GDM1 (cell line): ENCODE measurements at regions not wholly inside any gene's neighbourhood (a gene's known extent, or its start where the extent isn't known, plus 50 kb on each side); places are given as distances from the start of the nearest gene placed in this dataset.

Source experiments
- DNase-seq: peaks from one replicate; lab custom pipeline; 2025; lab: John Stamatoyannopoulos, UW

- no peak for DNase-seq
These were observed 401.1 kb upstream of the LYPLAL1 start for GRCh38 chr1:218772575-218772974.

DNA sequence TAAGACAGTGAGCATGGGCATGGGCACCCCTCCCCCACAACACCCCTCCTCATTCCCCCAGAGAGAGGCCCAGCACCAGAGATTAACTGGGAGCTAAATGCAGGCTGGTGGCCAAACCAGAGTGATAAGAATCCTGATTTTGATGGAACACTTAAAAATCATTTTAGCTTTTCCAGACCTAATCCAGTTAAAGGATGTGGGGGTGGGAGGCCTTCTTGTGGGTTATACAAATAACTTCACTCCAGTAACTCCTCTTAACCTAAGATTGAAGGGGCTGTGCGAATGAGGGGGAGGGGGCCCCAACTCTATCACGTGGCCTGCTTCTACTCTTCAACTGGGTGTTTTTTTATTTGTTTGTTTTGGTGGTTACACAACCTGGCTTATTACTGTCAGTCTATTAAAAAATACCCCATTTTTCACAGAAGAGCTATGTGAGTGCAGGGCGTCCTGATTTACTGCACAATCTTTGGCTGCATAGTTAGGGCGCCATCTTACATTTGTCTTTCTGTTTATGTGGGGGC is 398.1 kb upstream of the LYPLAL1 start:
- DNase-seq, result no peak

DNA sequence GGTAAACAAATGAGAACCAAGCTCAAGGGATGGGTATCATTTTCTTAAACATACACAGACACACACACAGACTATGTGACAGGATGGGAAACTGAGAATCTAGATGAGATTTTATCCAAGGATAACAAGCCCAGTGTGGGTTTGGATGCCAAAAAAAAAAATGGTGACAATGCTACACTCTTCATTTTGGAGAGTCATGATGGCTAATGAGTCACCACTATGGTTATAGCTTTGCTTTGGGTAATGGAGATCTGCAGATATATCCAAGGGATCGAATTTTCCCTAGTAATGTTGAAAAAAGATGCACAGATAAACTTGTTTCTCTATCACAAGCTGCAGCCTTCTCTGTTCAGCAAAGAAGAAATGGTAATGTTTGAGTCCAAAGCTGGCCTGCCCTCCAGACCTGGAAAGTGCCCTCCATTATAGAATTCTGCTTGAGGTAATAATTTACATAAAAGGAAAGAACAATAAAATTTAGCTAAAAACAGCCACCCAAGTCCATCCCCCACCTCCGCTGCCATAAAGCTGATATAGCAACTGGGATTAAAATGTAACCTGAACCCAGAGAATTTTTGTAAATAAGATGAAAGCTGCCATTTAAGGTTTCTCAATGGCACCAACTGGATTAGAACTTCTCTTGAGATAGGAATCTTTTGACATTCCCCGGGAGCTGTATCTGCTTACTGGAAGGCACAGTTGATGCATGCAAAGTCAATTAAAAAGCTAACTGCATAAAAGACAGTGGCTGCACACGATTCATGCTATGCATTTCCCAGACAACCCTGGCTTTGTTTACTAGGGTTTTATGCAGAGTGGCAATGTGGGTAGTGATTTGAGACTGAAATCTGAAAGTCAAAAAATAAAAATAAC is 395.2 kb upstream of the LYPLAL1 start:
- DNase-seq, result no peak

GRCh38 chr1:218779341-218780100 is 394.2 kb upstream of the LYPLAL1 start:
- no peak for DNase-seq

GRCh38 chr1:218783131-218783530 is 390.5 kb upstream of the LYPLAL1 start:
- DNase-seq, result no peak

DNA sequence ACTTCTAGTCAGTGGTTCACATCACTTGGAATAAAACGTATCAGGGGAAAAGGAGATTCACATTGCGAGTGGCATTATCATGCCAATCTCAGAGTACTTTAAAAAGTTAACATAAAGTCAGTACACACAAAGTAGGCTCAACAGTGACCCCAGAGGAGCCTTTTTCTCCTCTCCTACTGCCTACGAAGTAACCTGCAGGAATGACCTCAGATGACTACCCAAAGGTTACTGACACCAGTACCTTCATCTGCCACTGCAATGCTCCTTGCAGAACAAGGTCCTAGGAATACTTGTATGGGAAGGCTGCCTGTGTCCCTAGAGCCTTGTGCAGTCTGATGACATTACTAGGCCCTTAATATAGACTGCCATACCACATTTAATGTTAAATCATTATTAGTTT is 389.8 kb upstream of the LYPLAL1 start:
- DNase-seq, result no peak

DNA sequence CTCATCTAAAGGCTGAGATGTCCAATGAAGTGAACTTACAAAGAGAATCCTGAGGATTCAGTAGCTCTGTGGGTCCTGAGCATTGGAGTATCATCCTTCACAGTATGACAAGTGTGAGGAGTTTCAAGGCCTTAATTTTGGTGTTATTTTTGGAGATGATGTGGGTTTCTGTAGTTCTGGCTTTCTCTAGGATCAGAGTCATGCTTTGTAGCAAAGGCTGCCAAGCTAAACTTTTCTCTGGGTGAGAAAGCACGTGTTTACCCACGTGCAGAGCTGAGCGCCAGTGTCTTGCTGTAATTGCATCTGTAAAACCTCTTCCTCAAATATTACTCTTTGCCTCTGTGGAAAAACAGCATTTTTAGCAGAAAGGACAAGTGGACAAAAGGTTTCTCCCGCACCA is 387.8 kb upstream of the LYPLAL1 start:
- no peak for DNase-seq

DNA sequence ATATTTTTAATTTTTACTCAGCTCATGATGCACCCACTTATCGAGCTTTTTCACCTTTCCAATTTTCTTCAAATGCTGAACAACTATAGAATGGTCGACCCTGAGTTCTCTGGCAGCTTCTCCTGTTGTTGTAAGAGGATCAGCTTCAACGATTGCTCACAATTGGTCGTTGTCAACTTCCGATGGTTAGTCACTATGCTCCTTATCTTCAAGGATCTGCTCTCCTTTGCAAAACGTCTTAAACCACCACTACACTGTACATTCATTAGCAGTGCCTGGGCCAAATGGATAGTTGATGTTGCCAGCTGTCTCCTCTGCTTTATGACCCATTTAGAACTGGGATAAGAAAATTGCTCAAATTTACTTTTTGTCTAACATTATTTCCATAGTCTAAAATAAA is 385.9 kb upstream of the LYPLAL1 start:
- no peak for DNase-seq

- no peak for DNase-seq
These were observed 376.9 kb upstream of the LYPLAL1 start for GRCh38 chr1:218796773-218797172.

- no peak for DNase-seq
These were observed 370.9 kb upstream of the LYPLAL1 start for GRCh38 chr1:218802799-218803198.

- DNase-seq, result no peak
These were observed 370.2 kb upstream of the LYPLAL1 start for GRCh38 chr1:218803351-218803997.

DNA sequence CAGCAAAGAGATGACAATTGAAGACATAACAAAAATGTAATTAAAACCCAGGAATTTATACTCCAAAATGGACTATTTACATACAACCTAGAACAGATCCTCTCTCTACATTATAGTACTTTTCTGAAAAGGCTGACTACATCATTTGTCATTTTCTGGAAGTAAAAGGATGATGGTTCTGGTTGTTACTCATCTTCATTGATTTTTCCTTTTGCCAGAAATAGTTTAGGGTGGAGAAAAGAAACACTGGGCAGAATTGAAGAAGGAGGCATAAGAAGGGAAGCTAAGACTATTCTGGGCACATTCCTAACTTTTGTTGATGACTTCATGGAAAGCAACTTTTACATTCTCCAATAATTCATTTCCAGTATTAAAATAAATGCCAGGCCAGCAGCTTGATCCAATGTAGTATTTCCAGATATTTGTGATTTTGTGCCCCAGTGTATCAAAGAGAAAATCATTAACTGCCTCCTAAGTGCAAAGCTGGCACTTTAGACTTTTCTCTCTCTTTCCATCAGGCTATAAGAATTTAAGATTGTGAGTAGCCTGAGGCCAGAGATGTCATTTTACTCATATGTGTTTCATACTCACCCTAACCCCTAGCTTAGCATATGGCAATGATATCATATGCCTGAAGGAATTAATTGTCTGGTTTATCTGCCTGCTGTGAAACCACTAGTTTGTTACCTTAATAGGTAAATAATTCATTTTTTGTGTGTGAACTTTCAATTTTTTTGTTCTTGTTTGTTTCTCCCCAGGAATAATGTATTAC is 369.5 kb upstream of the LYPLAL1 start:
- no peak for DNase-seq

DNA sequence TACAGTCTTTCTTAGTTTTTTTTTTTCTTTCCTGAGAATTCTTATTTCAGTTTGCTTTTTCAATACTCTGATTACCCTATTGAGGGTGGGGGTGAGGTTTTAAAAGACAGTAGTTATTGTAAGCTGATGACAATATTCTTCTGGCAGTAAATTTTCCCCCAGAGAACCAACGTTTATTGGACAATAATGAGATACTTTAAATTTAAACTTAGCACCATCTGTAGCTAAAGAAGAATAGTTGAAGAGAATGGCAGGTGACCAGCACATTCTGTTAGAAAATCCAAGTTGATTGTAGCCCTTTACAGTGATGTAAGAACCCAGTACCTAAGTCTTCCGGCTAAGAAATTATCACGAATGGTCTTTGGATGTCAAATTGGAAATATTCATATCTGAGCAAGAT is 364.6 kb upstream of the LYPLAL1 start:
- DNase-seq, result no peak

DNA sequence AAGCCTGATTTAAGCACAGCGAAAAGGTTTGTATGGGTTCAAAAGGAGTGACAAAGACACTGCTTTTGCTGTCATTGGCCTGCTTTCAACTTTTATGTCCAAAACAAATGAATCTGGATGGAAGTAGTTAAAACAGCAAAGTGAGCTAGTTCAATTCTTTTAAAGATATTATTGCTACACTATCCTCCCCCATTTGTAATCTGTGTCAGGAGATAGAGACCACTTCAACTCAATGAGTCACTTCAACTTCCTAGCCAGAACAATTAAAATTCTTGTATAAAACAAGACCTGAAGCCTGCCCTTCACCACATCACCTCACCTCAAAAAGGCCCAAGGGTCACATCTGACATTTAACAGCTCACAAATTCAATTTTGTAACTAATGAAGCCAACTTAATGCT is 364.1 kb upstream of the LYPLAL1 start:
- DNase-seq, result no peak

GRCh38 chr1:218810306-218810705 is 363.4 kb upstream of the LYPLAL1 start:
- DNase-seq, result no peak

DNA sequence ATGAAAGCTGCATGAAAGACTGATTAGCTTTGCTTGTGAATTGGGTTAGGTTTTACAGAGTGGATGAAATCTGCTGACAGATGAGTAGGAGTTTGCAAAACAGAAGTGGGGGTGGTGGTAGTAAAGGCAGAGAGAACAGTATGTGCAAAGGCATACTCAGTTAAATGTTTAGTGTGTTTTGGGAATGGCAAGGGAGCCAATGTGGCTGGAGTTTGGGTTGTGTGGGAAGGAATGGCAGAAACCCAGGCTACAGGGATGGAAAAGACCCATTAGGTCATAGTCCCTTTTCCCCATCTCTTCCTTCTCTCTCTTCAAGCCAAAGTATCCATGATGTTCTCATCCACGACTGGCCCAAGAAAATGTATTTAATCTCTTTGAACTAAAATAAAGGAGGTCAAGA is 362.2 kb upstream of the LYPLAL1 start:
- DNase-seq, result no peak

GRCh38 chr1:218812360-218812759 is 361.3 kb upstream of the LYPLAL1 start:
- no peak for DNase-seq

DNA sequence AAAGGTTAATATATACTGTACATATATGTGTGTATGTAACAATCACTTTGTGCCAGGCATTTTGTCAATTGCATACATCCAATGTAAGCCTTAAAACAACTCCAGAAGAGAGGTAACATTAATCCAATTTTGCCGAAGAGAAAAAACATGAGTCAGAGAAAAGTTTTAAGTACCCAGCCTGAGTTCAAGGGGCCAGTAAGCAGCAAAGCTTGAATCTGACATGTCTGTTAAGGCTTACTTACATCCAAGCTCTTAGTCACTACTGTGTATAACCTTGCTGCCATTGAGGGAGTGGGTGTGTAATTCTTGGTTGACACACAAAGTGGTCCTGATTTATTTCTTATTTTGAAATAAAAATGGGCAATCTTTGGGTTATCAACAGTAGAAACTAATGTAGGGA is 360.4 kb upstream of the LYPLAL1 start:
- no peak for DNase-seq

- DNase-seq, result no peak
These were observed 358.6 kb upstream of the LYPLAL1 start for GRCh38 chr1:218815076-218815475.

DNA sequence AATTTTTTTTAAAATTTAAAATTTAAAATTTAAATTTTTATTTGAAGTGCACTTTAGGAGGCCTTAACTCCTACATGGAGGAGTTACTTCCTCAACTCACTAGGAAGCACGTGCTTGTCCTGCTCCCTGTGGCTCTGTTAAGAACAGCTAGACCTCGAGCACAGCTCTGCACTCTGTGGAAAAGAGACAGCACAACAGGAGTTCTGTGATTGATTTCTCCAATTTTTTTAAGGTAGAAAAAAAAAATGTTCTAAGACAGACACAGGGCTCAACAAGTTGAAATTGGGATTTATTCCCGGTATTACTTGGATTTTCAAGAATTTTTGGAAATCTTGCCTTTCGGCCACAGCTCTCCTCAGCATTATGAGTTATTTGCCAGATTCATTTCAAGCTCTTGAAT is 356.6 kb upstream of the LYPLAL1 start:
- no peak for DNase-seq

- no peak for DNase-seq
These were observed 355.8 kb upstream of the LYPLAL1 start for GRCh38 chr1:218817691-218818465.
